ENCODE measurements at regions not wholly inside any gene's neighbourhood (a gene's known extent, or its start where the extent isn't known, plus 50 kb on each side); places are given as distances from the start of the nearest gene placed in this dataset.

GRCh38 chr1:57494530-57495079 lies 70.7 kb upstream of the DAB1 start:
- TF ChIP-seq CTCF (IDR thresholded peaks at IDR 0.05) (no peak), POLR2A (IDR thresholded peaks at IDR 0.05) (no peak)
